HepG2 (cell line): ENCODE measurements at regions not wholly inside any gene's neighbourhood (a gene's known extent, or its start where the extent isn't known, plus 50 kb on each side); places are given as distances from the start of the nearest gene placed in this dataset.

Experiments used
- EZH2 ChIP-seq: conservative IDR thresholded peaks from 2 replicates; pipeline ENCODE4 v1.6.1; 2012; ENCODE audit warnings: mild to moderate bottlenecking, low read depth, low read length, moderate library complexity
- GMEB1 ChIP-seq: sonication (generic); formaldehyde crosslinking; IDR thresholded peaks from 2 replicates; pipeline ENCODE4 v1.5.1; 2020; ENCODE audit warnings: missing genetic modification reagents, mild to moderate bottlenecking, borderline replicate concordance
- HES4 ChIP-seq: sonication (generic); formaldehyde crosslinking; IDR thresholded peaks from 2 replicates; pipeline ENCODE4 v1.9.0; 2021; ENCODE audit warnings: mild to moderate bottlenecking, missing genetic modification reagents, borderline replicate concordance
- HNRNPH1 ChIP-seq: fragments of 200-400 bp; formaldehyde crosslinking; optimal IDR thresholded peaks from 2 replicates; pipeline ENCODE3; 2017; ENCODE audit warnings: mild to moderate bottlenecking, low read depth, low read length
- ZNF607 ChIP-seq: sonication (generic); formaldehyde crosslinking; IDR thresholded peaks from 2 replicates; pipeline ENCODE4 v1.5.1; 2020; ENCODE audit warnings: missing genetic modification reagents, mild to moderate bottlenecking, borderline replicate concordance
- TF ChIP-seq, protein P1 (sequence below): sonication (generic); formaldehyde crosslinking; IDR thresholded peaks from 2 replicates; pipeline ENCODE4 v1.4.0; 2020; ENCODE audit warnings: missing genetic modification reagents

DNA sequence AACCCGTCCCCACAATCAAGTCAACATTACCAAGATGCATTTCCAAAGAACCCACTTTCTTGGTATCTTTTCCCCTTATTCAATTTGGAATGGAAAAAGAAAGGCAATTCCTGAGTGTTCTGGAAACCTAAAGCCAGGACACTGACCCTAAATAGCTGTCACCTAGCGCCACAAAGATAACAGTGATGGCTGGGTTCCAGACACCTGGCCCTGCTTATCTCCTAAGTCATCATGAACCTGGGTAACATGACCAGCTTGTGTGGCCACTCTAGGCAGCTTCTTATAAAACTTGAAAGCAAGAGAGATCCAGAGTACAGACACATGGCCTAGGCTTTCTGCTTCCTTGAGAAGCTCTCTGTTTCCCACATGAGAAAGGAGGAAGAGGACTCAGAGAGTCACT, 95.4 kb downstream of the BOD1L2 start:
- no peak for TF ChIP-seq EZH2
- no peak for TF ChIP-seq HES4
- no peak for TF ChIP-seq ZNF607
- TF ChIP-seq, protein P1, sequence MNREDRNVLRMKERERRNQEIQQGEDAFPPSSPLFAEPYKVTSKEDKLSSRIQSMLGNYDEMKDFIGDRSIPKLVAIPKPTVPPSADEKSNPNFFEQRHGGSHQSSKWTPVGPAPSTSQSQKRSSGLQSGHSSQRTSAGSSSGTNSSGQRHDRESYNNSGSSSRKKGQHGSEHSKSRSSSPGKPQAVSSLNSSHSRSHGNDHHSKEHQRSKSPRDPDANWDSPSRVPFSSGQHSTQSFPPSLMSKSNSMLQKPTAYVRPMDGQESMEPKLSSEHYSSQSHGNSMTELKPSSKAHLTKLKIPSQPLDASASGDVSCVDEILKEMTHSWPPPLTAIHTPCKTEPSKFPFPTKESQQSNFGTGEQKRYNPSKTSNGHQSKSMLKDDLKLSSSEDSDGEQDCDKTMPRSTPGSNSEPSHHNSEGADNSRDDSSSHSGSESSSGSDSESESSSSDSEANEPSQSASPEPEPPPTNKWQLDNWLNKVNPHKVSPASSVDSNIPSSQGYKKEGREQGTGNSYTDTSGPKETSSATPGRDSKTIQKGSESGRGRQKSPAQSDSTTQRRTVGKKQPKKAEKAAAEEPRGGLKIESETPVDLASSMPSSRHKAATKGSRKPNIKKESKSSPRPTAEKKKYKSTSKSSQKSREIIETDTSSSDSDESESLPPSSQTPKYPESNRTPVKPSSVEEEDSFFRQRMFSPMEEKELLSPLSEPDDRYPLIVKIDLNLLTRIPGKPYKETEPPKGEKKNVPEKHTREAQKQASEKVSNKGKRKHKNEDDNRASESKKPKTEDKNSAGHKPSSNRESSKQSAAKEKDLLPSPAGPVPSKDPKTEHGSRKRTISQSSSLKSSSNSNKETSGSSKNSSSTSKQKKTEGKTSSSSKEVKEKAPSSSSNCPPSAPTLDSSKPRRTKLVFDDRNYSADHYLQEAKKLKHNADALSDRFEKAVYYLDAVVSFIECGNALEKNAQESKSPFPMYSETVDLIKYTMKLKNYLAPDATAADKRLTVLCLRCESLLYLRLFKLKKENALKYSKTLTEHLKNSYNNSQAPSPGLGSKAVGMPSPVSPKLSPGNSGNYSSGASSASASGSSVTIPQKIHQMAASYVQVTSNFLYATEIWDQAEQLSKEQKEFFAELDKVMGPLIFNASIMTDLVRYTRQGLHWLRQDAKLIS (CRISPR knock-in tag): no peak
- no peak for TF ChIP-seq GMEB1 (CRISPR knock-in tag)
- TF ChIP-seq HNRNPH1: no peak
